GM12891 (cell line): ENCODE measurements at regions not wholly inside any gene's neighbourhood (a gene's known extent, or its start where the extent isn't known, plus 50 kb on each side); places are given as distances from the start of the nearest gene placed in this dataset.

Experiments
- PAX5 ChIP-seq: IDR thresholded peaks from 2 replicates; pipeline ENCODE4 v1.6.1; 2011; ENCODE audit warnings: low read length, moderate library complexity, mild to moderate bottlenecking; ENCODE audit not compliant: insufficient read depth, severe bottlenecking
- POLR2A ChIP-seq: IDR thresholded peaks from 2 replicates; pipeline ENCODE4 v1.6.1; 2011; ENCODE audit warnings: low read depth, low read length, control low read depth
- TAF1 ChIP-seq: IDR thresholded peaks from 2 replicates; pipeline ENCODE4 v1.6.1; 2011; ENCODE audit warnings: low read depth, low read length, control low read depth

DNA sequence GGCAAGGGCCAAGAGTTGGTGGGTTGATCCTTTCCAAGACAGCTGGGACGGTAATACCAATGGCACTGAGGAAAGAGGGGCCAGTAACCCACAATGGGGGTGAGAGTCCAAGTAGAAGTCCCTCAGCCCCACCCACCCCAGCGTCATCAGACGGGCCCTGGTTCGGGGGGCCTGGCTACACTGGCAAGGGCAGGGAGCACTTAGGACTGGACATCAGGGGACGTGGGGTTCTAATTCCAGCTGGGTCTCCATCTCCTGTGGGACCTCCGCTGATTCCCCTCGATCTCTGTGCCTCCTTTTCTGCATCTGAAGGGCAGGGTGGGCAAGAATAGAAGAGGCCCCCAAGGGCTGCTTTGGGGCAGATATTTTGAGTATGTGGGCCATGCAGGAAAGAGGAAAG is 53.5 kb upstream of the FCN1 start:
- TF ChIP-seq PAX5, result no peak
- no peak for TF ChIP-seq TAF1
- TF ChIP-seq POLR2A, result no peak
